GM12875 (cell line): ENCODE measurements at regions not wholly inside any gene's neighbourhood (a gene's known extent, or its start where the extent isn't known, plus 50 kb on each side); places are given as distances from the start of the nearest gene placed in this dataset.

ENCODE experiments used
- H3K4me3 ChIP-seq: one replicate; pipeline ENCODE4 v1.5.1; 2011; ENCODE audit warnings: low read depth, low read length, control low read depth
- CTCF ChIP-seq: IDR thresholded peaks from 2 replicates; pipeline ENCODE4 v1.5.1; 2011; ENCODE audit warnings: low read depth, mild to moderate bottlenecking, control low read depth, inconsistent platforms, low read length, moderate library complexity, borderline replicate concordance; ENCODE audit not compliant: insufficient read depth

- H3K4me3 ChIP-seq, result no peak overlapping the region
- TF ChIP-seq CTCF, result no peak
These were observed 103.9 kb downstream of the ZIC5 start for GRCh38 chr13:99867535-99868257.

DNA sequence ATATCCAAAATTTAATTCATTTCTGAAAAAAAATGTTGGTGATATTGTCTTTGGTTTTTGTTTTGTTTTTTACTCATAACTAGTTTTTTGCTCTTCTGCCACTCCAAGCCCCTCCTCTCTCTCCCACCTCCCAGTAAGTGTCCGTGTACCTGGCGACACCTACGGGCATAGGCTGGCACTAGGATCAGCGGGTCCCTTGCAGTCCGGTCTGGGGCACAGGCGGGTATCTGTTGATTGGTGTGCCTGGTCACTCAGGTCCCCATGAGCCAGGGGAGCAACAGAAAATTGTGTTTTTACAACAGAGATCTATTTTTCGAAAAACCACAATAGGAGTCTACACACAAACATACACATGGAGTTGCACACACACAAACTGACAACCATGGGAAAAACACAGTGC lies 104.8 kb downstream of the ZIC5 start:
- H3K4me3 ChIP-seq, result no peak overlapping the region
- no peak for TF ChIP-seq CTCF

GRCh38 chr13:99865420-99865930 lies 106.1 kb downstream of the ZIC5 start:
- H3K4me3 ChIP-seq, result no peak overlapping the region
- TF ChIP-seq CTCF, result no peak

GRCh38 chr13:99864627-99864990 lies 107.0 kb downstream of the ZIC5 start:
- H3K4me3 ChIP-seq, result no peak overlapping the region
- no peak for TF ChIP-seq CTCF

DNA sequence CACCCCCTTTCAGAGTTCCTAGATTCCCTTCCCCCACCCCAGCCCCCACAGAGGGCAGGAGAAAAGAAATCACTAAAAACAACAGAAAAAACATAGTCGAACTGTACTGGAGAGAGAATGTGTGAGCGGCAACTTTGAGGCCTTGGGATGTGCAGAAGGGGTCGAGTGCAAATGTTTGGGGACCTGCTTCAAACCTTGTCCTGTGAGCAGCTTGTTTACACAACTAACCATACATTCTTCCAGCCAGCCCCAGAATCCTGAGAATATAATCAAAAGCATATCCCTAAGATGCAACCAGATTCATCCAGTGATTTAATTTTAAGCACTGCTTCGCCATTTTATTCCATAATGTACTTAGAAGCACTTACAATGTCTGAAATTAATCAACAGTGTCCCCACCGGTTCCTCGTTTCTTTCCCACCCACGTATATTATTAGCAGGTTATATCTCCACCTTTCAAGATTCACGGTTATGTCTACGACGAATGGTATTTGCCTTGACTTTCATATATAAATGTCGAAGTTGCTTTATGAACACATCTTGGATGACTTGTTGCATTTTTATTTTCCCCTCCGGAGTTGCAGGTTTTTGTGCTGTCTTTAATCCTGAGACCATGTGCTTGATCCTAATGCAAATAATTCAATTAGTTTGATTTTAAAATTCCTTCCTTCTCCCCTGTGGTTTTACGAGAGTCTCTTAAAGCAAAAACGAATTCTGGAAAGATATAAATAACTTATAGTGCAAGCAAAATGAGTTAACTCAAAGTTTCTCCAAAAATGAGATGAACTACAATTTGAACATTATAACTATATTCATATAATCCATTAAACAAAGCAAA lies 107.6 kb downstream of the ZIC5 start:
- no peak for TF ChIP-seq CTCF
- H3K4me3 ChIP-seq, result no peak overlapping the region

GRCh38 chr13:99862244-99862643 lies 109.3 kb downstream of the ZIC5 start:
- no peak for TF ChIP-seq CTCF

More at GRCh38 chr13:99862244-99862643, 109.3 kb downstream of the ZIC5 start:
- H3K4me3 ChIP-seq, result no peak overlapping the region
